ENCODE measurements at regions not wholly inside any gene's neighbourhood (a gene's known extent, or its start where the extent isn't known, plus 50 kb on each side); places are given as distances from the start of the nearest gene placed in this dataset.

DNA sequence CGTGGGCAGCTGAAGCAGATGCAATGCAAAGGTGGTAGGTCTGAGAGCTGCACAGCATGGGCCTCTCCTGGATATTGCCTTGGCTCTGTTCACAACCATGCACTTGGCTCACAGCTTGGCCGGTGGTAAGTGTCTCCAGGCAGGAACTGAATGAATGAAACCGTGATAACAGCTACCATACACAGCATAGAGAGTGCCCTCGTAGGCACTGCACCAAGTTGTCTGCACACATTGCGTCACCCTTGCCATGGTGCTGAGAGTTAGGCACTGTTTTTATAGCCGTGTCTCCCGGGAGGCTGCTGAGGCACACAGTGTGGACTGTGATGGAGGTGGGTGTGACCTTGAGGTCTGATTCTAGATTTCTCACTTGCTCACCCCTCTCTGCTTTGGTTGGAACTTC, 157.6 kb upstream of the VASH1 start:
- no peak for DNase-seq (ENCODE audit: low read depth, low spot score)

DNA sequence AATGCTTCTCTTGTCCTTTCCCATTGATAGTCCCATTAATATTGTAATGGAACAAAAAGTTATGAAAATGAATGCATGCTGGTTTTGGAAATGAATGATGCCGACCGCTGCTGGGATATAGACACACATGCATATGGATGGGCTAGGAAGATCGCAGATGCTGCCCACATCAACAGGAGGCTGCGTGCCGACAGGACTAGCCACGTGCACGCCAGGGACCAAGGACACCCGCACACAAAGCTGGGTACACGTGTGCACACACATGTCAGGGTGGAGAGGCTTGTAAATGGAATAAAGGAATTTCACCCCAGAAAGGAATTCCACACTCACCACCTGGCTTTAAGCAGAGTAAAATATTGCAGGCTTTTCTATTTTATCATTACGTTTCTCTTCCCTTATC, 153.8 kb upstream of the VASH1 start:
- no peak for DNase-seq (ENCODE audit: low read depth, low spot score)

DNA sequence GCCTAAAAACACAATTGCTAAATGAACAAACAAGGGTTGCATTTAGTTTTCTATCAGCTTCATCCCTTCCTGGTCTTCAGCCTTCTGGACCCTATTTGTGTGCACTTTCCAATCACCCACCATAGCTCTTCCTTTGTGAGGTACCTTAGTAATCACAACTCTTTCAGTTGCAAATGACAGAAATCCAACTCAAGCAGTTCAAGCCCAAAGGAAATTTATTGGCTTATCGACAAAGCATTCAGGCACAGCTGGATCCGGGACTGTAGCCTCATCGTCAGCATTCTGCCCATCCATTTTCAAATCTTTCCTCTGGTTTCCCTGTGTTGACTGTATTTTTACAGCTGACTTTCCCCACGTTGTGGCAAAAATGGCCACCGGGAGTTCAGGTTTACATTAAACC, 148.6 kb upstream of the VASH1 start:
- no peak for DNase-seq (ENCODE audit: low read depth, low spot score)

DNA sequence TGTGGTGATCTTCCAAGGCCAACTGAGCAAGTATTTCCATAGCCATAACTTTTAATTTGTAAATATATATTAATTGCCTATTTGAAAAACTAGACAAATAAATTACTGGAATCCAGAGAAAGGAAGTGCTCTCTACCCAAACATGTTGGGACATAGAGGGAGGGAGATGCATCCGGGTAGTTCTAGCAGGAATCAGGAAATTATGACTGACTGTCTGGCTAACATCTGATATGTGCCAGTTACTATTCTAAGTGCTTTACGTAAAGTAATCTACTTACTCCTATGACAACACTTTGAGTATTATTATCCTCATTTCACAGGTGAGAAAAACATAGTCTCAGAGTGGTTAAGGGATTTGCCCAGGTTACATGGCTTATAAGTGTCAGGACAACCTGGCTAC, 147.7 kb upstream of the VASH1 start:
- no peak for DNase-seq (ENCODE audit: low read depth, low spot score)

DNA sequence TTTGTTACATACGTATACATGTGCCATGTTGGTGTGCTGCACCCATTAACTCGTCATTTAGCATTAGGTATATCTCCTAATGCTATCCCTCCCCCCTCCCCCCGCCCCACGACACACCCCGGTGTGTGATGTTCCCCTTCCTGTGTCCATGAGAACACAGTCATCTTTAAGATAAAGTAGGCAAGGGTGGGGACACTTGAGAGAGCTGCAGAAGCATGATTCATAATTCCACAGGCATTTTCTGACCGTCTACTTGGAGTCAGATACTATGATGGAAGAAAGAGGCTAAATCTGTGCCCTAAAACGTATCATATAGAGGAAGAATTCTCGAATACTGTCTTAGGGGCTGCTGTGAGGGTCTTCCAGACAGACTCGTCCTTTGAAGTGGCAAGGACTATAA, 145.9 kb upstream of the VASH1 start:
- no peak for DNase-seq (ENCODE audit: low read depth, low spot score)

DNA sequence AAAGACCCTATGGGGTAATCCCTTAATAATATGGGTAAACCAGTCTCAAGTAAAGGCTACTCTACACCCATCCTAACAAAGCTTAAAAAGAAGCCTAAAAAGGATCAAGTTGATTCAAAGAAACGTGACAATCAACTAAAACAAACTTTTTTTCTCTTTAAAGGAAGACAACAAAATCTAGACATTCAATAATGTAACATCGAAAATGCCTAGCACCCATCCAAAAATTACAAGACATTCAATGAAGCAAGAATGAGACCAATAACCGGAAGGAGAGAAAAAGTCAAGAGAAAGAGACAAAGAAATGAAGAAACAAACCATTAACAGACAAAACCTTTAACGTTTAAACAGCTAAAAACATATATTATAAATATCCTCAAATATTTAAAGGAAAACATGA, 143.8 kb upstream of the VASH1 start:
- no peak for DNase-seq (ENCODE audit: low read depth, low spot score)

DNA sequence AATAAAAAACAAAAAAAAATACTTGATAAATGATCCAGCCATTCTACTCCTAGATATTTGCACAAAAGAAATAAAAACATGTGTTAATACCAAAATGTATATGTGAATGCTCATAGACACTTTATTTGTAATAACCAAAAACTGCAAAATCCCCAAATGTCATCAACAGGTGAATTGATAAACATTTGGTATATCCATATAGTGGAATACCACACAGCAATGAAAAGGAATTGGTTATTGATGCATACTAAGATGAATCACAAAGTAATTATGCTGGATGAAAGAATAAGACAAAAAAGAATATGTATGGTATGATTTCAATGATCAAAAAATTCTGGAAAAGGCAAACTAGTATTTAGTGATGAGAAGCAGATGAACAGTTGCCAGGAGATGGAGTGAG, 124.7 kb upstream of the VASH1 start:
- no peak for DNase-seq (ENCODE audit: low read depth, low spot score)

DNA sequence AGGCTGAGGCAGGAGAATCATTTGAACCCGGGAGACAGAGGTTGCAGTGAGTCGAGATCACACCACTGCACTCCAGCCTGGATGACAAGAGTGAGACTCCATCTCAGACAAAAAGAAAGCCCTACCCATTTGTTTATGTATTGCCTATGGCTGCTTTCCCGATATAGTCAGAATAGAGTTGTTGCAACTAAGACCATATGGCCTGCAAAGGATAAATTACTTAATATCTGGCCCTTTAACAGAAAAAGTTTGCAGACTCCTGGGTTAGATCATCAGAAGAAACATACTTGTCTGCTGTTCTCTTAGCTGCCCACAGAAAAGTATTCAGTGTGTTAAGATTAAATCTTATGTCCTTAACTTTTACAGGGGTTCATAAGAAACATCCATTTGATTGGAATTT, 122.4 kb upstream of the VASH1 start:
- DNase-seq (ENCODE audit: low read depth, low spot score): no peak

DNA sequence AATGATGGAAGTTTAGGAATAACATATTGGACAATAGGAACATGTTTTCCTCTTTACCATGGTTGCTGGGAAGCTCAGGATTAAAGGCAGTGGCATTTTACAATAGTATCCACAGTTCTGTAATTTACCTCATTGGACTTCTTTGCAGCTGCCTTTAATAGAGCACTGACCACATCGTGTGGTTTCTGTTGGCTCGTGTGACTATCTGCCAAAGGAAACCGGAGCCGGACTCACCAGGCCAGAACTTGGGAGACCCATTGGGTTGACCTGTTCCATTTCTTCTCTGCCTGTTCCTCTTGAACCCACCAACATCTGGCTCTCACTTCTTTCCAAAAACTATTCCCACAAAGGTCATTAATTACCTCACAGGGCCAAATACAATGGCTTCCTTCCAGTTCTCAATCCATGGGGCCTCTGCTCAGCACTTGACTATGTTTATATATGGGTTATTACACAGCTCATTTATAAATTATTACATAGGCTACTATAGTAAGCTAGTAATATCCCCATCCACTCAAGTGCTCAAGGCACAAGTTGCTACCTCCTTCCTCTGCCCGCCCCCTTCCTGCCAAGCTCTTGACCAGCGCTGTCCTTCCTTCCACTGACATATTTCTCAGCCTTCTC, 121.5 kb upstream of the VASH1 start:
- no peak for DNase-seq (ENCODE audit: low read depth, low spot score)

DNA sequence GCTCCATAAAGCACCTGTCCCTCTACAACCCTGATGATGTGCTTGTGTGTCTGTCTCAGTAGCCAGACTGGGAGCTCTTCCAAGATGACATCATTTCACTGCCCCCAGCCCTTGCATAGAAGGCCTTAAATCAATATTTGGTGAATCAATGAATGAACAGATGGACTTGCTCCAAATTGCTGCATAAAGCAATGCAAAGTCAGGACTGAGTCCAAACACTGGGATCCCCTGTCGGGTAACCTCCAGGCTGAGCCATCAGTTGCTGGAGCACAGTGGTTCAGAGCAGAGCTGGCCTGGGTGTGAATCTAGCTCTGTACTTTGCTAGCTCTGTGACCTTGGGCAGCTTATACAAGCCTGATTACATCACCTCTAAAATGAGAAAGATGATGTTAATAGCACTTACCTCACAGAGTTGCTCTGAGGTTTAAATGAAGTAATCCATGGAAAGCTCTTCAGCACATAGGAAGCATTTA, 120.3 kb upstream of the VASH1 start:
- no peak for DNase-seq (ENCODE audit: low read depth, low spot score)

DNA sequence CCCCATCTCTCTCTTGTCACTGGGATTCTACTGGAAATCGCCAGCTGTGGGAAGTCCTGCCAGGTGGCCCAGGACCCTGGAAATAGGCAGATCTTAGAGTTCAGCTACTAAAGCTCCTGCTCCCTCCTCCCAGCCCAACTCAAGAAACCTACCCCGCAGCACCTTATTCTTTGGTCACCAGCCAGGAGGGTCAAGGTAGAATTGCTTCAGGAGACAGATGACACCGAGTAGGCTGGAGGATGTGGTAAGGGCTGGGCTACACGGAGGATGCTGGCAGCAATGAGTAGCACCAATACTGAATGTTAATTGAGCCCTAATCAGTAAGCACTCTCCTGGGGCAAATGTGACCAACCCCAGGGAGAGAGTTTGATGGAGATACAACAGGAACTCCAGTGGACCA, 119.7 kb upstream of the VASH1 start:
- no peak for DNase-seq (ENCODE audit: low read depth, low spot score)

DNA sequence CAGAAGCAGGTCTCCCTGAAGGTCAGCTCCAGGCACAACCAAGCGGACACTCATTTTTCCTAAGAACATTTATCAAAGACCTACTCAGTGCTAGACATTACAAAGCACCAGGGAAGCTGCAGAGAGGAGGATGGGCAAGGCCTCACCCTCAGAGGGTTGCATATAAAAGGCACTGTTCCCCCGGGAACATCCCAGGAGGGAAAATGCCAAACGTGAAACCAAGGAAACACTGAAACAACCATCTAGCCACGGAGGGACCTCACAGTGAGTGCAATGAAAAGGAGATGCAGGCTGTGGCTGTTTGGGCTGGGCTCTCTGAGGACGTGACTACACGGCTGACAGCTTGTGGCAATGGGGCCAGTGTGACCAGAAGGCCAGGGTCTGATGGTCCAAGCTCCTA, 117.4 kb upstream of the VASH1 start:
- no peak for DNase-seq (ENCODE audit: low read depth, low spot score)

DNA sequence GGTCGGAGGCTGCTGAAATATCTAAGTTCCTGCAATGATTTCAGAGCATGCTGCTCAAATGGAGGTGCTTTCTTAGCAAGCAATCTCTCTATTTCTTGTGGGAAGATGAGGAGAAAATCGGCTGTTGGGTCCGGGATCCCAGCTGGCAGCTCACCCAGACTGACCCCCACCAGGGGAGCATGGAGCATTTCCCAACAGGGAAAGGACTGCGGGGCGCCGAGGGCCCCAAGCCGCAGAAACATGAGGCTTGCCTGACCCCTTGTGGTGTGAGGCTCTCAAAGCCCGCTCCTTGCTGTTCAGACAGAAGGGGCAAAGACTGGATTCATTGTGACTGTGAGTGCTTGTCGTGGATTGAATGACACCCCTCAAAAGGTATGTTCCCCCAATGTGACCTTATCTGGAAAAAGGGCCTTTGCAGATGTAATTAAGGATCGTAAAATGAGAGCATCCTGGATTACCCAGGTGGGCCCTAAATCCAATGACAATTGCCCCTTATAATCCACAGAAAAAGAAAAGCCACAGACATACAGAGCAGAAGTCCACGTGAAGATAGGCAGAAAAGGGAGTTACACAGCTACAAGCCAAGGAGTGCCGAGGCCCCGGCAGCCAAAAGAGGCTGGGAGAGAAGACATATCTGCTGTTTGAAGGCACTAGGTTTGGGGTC, 116.3 kb upstream of the VASH1 start:
- peak; percentile 68 for DNase-seq (ENCODE audit: low read depth, low spot score)

DNA sequence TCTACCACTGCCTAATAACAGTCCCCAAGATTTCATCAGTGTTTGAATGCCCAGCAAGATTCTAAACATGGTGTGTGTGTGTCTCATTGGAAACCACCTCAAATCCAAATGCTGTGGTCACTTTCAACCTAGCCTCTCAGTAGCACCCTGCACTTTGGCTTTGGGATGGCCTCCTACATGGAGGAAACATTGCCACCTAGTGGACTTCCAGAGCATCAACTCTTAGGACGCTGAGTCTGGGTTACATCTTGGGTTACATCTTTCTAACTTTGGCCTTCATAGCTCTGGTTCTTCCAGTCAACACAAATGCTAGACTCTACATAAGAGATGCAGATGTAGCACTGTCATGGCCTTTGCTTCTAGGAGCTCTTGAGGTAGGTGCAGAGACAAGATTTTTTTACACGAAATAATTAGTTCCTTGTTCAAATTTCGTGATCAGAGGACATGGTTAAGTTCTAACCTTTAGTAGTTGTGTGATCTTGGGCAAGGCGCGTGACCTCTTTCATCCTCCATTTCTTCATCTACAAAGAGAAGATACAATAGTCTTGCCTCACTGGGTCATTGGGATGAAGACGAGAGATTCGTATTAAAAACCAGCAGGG, 113.5 kb upstream of the VASH1 start:
- peak; percentile 67 for DNase-seq (ENCODE audit: low read depth, low spot score)

DNA sequence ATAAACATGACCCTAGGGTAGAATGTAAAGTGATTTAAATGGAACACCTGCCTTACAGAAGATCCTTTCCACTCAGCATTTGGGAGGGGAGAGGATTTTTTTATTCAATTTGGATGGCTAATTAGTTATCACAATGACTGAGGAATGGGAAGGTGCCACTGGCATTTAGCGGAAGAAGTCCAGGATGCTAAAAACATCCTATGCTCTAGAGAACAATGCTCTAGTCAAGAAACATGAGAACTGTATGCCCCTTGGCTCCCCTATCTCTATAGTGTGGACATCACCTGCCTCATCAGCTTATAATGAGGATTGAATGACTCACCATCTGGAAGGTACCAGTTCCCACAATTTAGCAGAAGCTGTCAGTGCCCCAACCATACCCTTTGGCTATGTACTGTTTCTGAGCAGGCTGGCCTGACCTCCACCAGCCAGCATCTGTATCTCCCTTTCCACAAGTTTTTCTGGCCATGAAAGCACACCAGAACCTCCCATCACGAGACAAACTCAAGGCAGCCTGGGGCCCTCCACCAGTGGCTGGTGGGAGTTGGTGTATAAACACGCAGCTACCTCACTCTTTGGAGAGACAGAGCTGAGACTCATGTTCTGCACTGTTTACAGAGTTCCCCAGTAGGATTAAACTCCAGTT, 109.7 kb upstream of the VASH1 start:
- DNase-seq (ENCODE audit: low read depth, low spot score): no peak

DNA sequence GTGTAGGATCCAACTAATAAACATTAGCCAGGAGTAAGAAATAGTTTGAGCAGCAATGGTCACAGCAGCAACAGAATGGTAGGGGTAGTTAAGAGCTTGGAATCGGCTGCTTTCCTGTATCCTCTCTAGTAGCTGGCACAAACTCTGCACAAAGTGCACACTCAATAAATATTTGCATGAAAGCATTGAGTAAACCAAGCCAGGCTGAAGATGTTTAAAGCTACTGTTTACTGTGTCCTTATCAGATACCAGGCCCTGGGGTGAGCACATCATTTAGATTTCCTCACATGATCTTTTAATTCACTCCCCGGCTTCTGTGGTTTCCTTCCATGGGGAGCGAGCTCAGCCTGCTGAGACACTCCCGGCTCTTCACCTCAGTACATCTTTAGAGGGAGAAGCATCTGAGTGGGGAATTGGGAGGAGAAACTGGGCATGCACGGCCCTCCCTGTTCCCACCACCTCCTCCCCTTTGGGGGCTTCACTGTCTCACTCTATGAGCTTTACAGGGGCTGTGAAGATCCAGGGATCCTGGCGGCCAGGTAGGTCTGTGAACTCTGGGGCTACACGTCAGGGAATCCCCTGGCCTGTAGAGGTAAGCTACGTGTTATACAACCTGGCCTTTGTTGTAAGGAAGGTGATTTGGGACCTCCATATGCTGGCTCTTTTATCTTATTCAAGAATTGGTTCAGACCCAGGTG, 107.2 kb upstream of the VASH1 start:
- DNase-seq (ENCODE audit: low read depth, low spot score): no peak

DNA sequence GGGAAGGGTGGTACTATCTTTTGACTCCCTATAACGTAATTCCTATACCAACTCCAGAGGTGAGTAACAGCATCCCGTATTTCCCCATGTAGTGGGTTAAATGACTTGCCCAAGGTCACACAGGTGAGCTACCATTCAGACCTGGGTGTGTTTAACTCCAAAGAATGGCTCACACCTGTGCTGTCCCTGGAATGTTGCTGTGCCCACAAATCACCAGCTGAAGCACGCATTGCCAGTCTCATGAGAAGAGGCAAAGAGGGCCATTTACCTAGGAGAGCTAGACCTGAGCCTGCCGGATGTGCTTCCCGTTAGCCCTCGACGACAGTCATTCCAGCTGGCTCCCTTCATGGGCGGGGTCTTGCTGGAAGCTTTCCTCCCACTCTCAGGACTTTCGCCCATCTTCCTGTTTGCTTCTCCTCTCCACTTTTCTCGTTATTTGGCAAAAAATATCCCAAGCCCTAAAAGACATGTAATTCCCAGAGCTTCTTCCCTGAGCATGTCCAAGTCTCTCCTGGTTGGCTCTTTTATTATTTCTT, 106.6 kb upstream of the VASH1 start:
- no peak for DNase-seq (ENCODE audit: low read depth, low spot score)

DNA sequence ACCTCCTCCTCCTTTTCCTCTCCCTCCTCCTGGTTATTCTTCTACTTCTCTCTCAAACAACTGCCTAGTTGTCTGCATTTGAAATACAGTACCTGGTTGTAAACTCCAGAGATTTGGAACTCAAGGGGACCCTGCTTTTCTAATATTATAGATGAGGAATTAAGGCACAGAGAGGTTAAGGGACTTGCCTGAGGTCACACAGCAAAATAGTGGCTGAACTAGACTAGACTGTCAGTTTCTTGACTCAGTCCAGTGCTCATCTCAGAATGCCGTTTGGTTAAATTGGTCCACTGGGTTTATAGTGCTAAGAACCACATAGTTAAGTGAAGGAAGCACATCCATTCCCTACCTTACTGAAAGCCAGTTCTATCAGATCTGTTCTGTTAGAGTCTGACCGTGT, 105.9 kb upstream of the VASH1 start:
- DNase-seq (ENCODE audit: low read depth, low spot score): no peak

DNA sequence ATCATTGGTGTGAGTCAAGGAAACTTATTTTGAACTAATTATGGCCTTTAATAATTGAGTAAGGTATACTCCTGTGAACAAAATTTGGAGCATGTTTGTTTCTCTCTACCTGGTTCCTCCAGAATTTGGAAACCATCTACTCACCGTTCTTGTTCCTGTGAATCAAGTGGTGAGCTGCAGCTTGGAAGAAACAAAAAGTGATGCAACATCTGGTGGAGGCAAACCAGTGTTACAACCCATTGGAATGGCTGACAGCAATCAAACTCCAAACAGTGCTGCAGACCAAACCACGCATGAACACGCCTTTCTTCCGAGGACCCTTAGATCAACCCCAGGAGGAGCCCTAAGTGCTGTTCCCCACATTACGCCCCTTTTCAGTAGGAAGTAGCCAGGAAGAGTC, 104.7 kb upstream of the VASH1 start:
- no peak for DNase-seq (ENCODE audit: low read depth, low spot score)

DNA sequence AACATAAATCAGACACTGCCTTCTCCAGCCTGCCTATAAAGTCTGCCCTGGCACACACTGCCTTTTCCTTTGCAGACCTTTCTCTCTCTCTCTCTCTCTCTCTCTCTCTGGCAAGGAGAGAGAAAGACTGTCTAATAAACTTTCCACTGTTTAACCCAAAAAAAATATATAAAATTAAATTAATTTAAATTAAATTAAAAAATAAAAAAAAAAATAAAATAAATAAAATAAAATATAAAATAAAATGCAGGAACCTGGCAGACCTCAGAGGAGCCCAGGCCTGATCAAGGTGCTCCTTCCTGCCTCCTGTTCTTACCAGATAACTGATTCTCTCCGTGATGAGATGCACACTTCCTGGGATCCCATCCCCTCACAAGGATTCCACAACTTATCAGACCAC, 103.9 kb upstream of the VASH1 start:
- no peak for DNase-seq (ENCODE audit: low read depth, low spot score)

DNA sequence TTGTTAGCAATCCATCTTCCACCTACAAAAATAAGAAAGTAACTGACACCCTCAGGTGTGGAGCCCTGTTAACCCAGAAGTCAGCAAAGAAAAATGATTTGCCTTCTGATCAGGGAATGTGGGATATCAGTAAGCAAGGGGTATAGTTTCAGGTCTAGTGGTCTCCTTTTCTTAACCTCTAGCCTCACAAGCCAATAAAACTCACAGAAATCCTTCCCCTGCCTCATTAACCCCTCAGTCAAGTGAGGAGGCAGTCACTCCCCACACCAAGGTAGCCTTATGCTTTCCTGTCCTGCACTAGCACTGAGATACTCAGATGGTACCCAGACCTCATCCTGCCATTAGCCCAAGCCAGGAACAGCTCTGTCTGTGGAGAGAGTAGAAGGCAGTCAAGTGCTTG, 103.4 kb upstream of the VASH1 start:
- DNase-seq (ENCODE audit: low read depth, low spot score): no peak

DNA sequence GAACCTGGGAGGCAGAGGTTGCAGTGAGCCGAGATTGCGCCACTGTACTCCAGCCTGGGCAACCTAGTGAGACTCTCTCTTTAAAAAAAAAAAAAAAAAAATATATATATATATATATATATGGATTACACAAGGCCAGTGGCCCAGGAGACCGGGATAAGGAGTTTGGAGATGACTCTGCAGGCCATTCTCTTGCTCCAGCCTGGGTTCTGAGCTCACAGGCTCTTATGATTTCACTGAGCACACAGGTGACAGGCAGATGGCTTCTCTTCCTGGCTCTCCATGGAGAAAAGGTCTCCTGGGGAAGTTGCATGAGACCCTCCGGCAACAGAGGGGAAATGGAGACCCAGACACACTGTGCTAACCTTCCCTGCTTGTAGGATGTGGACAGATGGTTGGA, 98.7 kb upstream of the VASH1 start:
- no peak for DNase-seq (ENCODE audit: low read depth, low spot score)

Measured in astrocyte of the hippocampus (primary cell).